ENCODE measurements at regions not wholly inside any gene's neighbourhood (a gene's known extent, or its start where the extent isn't known, plus 50 kb on each side); places are given as distances from the start of the nearest gene placed in this dataset.
A peak's percentile ranks its signal among the peaks of the same experiment; 100 is the strongest.

GRCh38 chr3:66858656-66859381 is 139.3 kb upstream of the KBTBD8 start:
- H3K4me1 ChIP-seq (ENCODE audit: control insufficient read depth in 1 of 2, insufficient read depth in 2 of 2, low read length in 2 of 2) = no peaks in the 10 kb centered on the region
- CTCF ChIA-PET = no interaction called here
- H3K9ac ChIP-seq (ENCODE audit: low read length) = no peak overlapping the region
- no peaks in the 10 kb centered on the region for H3K9me2 ChIP-seq (ENCODE audit: insufficient read depth)
- no peaks in the 10 kb centered on the region for H3K79me2 ChIP-seq (ENCODE audit: insufficient read depth, low read length)
- peaks cover 6% of the 10 kb centered on the region; the same call in 1 of the 2 replicates for H3K27me3 ChIP-seq (ENCODE audit: insufficient read depth, low read length)
- DNase-seq (ENCODE audit: low read depth, low spot score) (no peak), ATAC-seq (peak; percentile 95)
- H2AFZ ChIP-seq (ENCODE audit: low read depth, low read length, poor library complexity, severe bottlenecking) = no peak overlapping the region
- H3K27ac ChIP-seq (ENCODE audit: low read depth, low read length) = no peak overlapping the region
- H3K9me3 ChIP-seq (ENCODE audit: control insufficient read depth in 1 of 2, insufficient read depth in 1 of 2, low read depth in 1 of 2, low read length in 2 of 2) = no peaks in the 10 kb centered on the region
- POLR2A ChIA-PET = no interaction called here
- H3K4me2 ChIP-seq (ENCODE audit: low read length) = no peak overlapping the region
- BruUV-seq (replicated peaks) = no TSS peak
- no peak overlapping the region for H3K4me3 ChIP-seq (replicated peaks in 1 of 2; ENCODE audit: low read depth in 1 of 2, low read length in 2 of 2)
- TF ChIP-seq SRF (IDR thresholded peaks at IDR 0.05; ENCODE audit: low read depth) (no peak), POLR2AphosphoS5 (IDR thresholded peaks at IDR 0.05; ENCODE audit: low read depth, low read length) (no peak), SP1 (IDR thresholded peaks at IDR 0.05; ENCODE audit: low read depth) (no peak), ATF3 (IDR thresholded peaks at IDR 0.05) (no peak), CTCF (IDR thresholded peaks at IDR 0.05 in 2 of 3, conservative IDR thresholded peaks at IDR 0.05 in 1 of 3; ENCODE audit: borderline replicate concordance in 1 of 3, insufficient read depth in 1 of 3, low read depth in 2 of 3, low read length in 2 of 3) (peak in 2 of 3 experiments; percentile 49 to 56; a peak in 4 of 6 replicates)
- intact Hi-C loops (cut with micrococcal nuclease) = no loop called here
- H4K20me1 ChIP-seq (ENCODE audit: insufficient read depth) = no peaks in the 10 kb centered on the region
- RAD21 ChIA-PET (ENCODE audit: low non-redundant PET in 1 of 2, low total read pairs in 2 of 2, uncharacterized antibody in 2 of 2, unreplicated experiment in 2 of 2) = no interaction called here
- H3K36me3 ChIP-seq (ENCODE audit: control insufficient read depth in 1 of 2, insufficient read depth in 2 of 2, low read length in 2 of 2) = no peaks in the 10 kb centered on the region

- Histone ChIP-seq H3K4me1 (ENCODE audit: control insufficient read depth in 1 of 2, insufficient read depth in 2 of 2, low read length in 2 of 2) (no peaks in the 10 kb centered on the region), H3K4me2 (ENCODE audit: low read length) (no peak overlapping the region), H3K9me3 (ENCODE audit: control insufficient read depth in 1 of 2, insufficient read depth in 1 of 2, low read depth in 1 of 2, low read length in 2 of 2) (no peaks in the 10 kb centered on the region), H3K27me3 (ENCODE audit: insufficient read depth, low read length) (no peaks in the 10 kb centered on the region), H3K79me2 (ENCODE audit: insufficient read depth, low read length) (no peaks in the 10 kb centered on the region), H3K9me2 (ENCODE audit: insufficient read depth) (no peaks in the 10 kb centered on the region), H3K27ac (ENCODE audit: low read depth, low read length) (no peak overlapping the region), H3K36me3 (ENCODE audit: control insufficient read depth in 1 of 2, insufficient read depth in 2 of 2, low read length in 2 of 2) (no peaks in the 10 kb centered on the region), H2AFZ (ENCODE audit: low read depth, low read length, poor library complexity, severe bottlenecking) (no peak overlapping the region), H4K20me1 (ENCODE audit: insufficient read depth) (no peaks in the 10 kb centered on the region), H3K9ac (ENCODE audit: low read length) (no peak overlapping the region), H3K4me3 (replicated peaks in 1 of 2; ENCODE audit: low read depth in 1 of 2, low read length in 2 of 2) (no peak overlapping the region)
- BruUV-seq (replicated peaks) = no TSS peak
- DNase-seq (ENCODE audit: low read depth, low spot score) (no peak), ATAC-seq (no peak)
- RAD21 ChIA-PET (ENCODE audit: low non-redundant PET in 1 of 2, low total read pairs in 2 of 2, uncharacterized antibody in 2 of 2, unreplicated experiment in 2 of 2) = no interaction called here
- intact Hi-C loops (cut with micrococcal nuclease) = no loop called here
- POLR2A ChIA-PET = no interaction called here
- CTCF ChIA-PET = no interaction called here
- TF ChIP-seq SIN3A (IDR thresholded peaks at IDR 0.05; ENCODE audit: low read depth) = no peak
- TF ChIP-seq ZBTB33 (IDR thresholded peaks at IDR 0.05; ENCODE audit: extremely low read depth, insufficient replicate concordance, low read length) = no peak
- no peak for TF ChIP-seq CTCF (IDR thresholded peaks at IDR 0.05 in 2 of 3, conservative IDR thresholded peaks at IDR 0.05 in 1 of 3; ENCODE audit: borderline replicate concordance in 1 of 3, insufficient read depth in 1 of 3, low read depth in 2 of 3, low read length in 2 of 3)
- no peak for TF ChIP-seq ZNF274 (IDR thresholded peaks at IDR 0.05; ENCODE audit: low read depth, low read length)
- TF ChIP-seq FOSL1 (IDR thresholded peaks at IDR 0.05; ENCODE audit: low read depth) = no peak
- TF ChIP-seq TCF7L2 (IDR thresholded peaks at IDR 0.05; ENCODE audit: borderline replicate concordance, extremely low read depth, insufficient read depth, insufficient read length) = no peak
- TF ChIP-seq RAD21 (IDR thresholded peaks at IDR 0.05; ENCODE audit: low read depth) = no peak
- TF ChIP-seq ATF3 (IDR thresholded peaks at IDR 0.05) = no peak
- no peak for TF ChIP-seq POLR2A (IDR thresholded peaks at IDR 0.05; ENCODE audit: borderline replicate concordance, extremely low read depth, insufficient read depth, insufficient read length)
Observed at GRCh38 chr3:66860771-66861170, 137.3 kb upstream of the KBTBD8 start.

All from HCT116 (cell line).